ENCODE measurements at regions not wholly inside any gene's neighbourhood (a gene's known extent, or its start where the extent isn't known, plus 50 kb on each side); places are given as distances from the start of the nearest gene placed in this dataset.

- DNase-seq = no peak
Measured at GRCh38 chr13:105403086-105403485, 1132.4 kb downstream of the EFNB2 start.

GRCh38 chr13:105395041-105395440, 1140.4 kb downstream of the EFNB2 start:
- DNase-seq = no peak

DNA sequence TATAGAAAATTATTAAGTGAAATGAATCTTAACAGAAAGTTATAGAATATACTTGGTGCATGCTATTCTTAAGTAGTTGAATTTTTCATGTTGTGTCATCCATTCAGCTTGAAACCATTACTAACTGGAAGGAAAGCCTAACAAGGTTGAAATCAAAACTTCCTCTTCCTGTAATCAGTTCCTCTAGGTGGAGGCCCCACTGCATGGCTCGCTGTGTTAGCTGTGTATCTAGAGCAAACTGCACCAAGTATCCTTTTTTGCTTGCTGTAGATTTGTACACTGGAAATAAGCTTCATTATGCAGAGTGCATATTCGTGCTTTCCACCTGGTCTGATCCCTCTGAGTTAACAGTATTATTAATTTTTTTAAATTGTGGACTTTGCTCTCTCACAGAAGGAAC, 1146.1 kb downstream of the EFNB2 start:
- DNase-seq = no peak

- no peak for DNase-seq
Measured at GRCh38 chr13:105377452-105377851, 1158.0 kb downstream of the EFNB2 start.

DNA sequence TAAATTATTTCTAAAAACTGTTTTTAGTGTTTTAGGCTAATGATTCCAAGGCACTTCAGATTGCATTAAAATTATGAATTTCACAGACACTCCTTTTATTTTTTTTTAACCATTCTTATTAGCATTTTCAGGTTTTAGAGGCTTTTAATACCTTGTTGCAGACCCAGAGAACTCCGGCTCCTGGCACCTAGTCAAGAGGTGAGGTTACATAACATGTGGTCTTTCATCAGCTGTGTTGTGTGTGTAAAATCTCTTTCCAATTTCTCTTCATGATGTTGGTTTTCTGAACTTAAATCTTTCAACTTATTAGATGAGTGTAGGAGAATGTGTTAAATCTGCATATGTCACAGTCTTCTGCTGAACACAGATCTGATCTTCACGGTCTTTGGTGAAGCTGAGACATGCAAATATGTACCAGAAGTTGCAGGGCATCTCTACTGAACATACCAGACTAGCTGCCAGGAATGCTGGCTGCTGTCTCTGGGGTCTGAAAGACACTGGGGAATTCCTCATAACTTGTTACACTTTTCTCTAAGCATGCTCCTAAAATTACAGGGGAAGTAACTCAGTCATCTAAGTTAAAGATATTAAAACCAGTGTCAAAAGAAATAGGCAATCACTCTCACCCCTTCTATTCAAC, 1165.3 kb downstream of the EFNB2 start:
- no peak for DNase-seq

DNA sequence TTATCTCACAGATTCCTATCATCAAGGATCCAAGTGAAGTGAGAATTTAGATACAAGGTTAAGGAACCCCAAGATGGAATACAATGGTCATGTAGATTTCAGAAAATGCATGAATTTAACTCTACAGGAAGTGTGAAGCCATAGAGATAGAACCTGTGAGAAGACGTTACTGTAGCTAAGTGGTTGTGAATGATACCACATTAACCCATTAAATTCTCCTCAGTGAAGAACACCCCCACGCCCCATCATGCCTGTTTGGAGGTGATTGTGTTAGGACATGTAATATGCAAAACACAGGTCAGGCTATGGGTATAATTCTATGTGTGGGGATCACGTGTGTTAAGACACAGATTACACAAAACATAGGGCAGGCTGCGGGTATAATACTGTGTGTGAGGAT, 1166.7 kb downstream of the EFNB2 start:
- no peak for DNase-seq

GRCh38 chr13:105365831-105366230, 1169.6 kb downstream of the EFNB2 start:
- DNase-seq = no peak

GRCh38 chr13:105365021-105365550, 1170.4 kb downstream of the EFNB2 start:
- no peak for DNase-seq

- no peak for DNase-seq
Measured at GRCh38 chr13:105364191-105364590, 1171.3 kb downstream of the EFNB2 start.

DNA sequence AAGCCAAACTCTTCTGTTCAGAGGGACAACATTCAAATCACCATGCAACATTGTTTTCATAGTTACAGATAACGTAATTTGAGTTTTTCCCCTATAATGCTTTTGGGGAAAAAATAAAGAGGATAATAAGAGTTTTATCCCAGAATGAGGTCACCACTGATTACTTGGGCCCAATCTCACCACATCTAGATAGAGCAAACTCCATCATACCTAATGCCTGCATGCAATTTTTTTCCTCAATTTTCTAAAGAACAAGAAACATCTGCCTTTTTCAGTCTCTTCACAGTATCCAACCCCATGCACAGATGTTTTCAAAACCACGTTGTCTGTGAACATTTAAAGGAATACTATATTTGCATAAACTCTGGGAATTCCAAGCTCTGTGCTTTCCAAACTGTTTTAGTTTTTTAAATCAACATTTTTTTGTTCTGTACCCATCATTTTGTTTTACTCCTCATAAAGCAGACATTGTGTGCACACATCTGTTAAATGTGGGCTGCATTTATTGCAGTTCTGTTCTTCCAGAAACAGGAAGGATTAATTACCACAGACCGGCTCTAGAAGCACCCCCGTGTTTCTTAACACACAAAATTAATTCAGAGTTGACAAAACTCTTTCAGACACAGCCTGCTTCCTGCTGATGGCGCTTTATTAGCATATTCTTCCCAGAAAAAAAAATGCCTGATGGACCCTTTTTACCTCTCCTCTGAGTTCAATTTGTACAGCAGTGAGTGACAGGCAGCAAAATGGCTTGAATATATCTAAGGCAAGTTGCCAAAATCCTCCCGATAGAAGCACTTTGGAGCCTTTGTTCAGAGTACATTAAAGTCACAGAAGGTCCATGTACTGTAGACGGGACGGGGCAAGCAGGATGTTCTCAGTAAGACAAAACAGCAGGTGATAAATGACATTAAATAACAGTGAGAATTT, 1171.9 kb downstream of the EFNB2 start:
- peak; percentile 93 for DNase-seq

DNA sequence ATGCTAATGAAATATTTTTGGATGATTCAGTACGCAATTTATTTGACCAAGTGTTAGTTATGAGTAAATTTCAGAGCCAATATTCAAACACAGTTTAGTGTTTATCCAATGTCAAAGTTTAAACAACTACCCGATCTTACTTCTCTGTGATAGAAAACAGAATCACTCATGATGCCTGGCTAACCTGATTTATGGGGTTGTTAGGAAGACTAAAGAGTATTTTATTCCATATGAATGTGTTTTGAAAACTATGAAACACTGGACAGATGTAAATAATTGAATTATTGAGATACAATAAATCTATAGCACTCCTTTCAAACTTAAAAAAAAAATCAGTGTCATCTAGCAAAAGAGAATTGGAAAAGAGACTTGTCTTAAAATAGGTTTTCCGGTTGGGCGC, 1181.8 kb downstream of the EFNB2 start:
- DNase-seq = no peak

GRCh38 chr13:105349082-105349723, 1186.3 kb downstream of the EFNB2 start:
- DNase-seq = no peak

GRCh38 chr13:105346141-105346775, 1189.2 kb downstream of the EFNB2 start:
- no peak for DNase-seq

DNA sequence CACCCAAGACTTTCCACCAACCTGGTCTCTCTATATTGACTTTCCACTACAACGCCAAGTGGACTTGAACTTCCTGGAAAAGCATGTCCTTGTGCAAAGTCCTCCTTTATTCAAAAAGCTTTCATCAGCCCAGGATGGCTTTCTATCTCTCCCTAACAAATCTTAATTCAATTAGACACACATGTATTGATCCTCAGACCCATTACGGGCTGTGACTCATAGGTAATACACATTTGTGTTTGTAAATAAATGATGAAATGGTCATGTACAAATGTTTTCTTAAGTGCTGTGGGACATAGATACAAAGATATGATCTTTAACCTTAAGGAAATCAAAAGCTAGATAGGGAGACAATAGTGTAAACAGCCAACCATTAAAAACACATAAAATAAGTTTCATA, 1189.7 kb downstream of the EFNB2 start:
- no peak for DNase-seq

- no peak for DNase-seq
Measured at GRCh38 chr13:105345131-105345530, 1190.3 kb downstream of the EFNB2 start.

DNA sequence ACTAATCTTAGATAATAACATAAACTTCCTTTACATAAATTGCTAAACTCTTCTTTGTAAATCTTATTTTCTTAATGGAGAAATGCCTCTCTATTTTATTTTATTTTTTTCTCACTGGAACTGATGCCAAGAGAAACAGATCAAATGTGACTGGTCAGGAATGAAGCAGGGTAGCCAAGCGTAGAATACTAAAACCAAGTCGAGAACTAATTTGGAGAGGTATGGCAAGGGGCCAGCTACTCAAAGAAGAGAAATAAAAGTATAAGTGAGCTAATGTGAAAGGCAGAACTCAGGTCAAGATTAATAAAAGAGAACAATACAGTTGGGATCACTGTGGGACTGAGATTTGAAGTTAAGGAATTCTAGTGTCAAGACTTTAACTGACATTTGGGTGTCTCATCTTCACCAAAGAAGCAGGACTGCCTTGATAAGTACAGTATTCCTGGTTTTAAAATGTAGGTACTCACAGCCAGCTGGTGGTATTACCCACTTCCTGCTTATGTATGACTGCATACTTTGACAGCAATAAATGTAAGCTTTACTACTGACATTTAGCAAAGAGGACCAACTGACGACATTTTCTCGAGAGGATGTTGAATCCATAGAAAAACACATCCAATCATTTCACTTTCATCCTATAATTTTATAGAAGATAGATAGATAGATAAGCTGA, 1192.2 kb downstream of the EFNB2 start:
- DNase-seq = no peak

DNA sequence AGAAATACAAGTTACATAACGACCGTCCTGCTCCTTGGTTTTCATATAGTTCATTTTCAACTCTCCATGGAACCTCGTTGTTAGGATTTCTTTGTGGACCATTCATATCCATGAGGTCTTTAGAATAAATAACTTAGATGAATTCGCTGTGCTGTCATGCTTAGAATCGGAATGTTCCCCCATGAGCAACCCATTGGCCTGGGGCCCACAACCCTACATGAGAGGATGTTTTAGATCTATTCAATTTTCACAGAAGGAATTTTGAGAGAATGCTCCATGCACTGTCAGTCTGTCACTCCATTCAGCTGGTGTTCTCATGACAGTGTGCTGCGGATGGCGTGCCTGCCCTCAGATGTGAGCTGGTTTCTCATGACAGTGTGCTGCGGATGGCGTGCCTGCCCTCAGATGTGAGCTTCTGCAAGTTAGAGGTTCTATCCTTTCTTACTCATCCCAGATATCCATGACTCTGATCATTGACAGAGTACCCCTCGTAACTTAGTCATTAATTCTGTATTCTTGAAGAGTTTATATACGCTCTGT, 1193.1 kb downstream of the EFNB2 start:
- no peak for DNase-seq

GRCh38 chr13:105341758-105342157, 1193.7 kb downstream of the EFNB2 start:
- DNase-seq = no peak

DNA sequence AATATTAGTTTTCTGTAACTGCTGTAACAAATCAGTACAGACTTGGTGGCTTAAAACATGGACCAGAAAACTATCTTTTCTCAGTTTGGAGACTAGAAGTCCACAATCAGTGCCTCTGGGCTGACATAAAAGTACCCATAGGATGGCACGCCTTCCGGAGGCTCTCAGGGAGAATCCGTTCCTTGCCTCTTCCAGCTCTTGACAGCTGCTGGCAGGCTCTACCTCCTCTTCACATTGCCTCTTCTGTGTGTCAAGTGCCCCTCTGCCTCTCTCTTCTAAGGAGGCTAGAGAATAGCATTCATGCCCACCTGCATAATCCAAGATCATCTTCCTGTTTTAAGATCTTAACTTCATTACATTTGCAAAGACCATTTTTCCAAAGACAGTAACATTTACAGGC, 1194.2 kb downstream of the EFNB2 start:
- DNase-seq = no peak

- no peak for DNase-seq
Measured at GRCh38 chr13:105340061-105340606, 1195.3 kb downstream of the EFNB2 start.

DNA sequence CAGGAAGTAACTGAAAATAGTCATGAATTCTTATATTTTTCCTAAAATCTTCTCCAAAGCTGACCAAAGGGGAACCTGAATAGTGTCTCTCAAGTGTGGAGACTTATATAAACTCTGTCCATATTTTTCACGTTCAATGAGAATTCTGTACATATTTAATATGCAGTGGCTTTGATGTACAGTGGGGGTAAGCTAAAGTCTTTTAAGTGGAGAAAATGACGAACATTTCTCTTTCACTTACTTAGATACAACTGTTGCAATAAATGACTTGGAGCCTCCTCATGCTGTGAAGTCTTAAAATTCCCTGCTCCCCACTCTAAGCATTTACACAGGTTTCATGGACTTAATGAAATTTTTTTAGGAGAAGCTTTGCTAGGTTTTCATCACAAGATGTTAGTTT, 1196.7 kb downstream of the EFNB2 start:
- DNase-seq = no peak

- DNase-seq = no peak
Measured at GRCh38 chr13:105338006-105338405, 1197.5 kb downstream of the EFNB2 start.

Data from NCI-H1105 (cell line).